ENCODE measurements at regions not wholly inside any gene's neighbourhood (a gene's known extent, or its start where the extent isn't known, plus 50 kb on each side); places are given as distances from the start of the nearest gene placed in this dataset.

- DNase-seq: no peak
- Histone ChIP-seq H3K4me3 (no peak overlapping the region), H3K9me3 (peaks cover 0 to 2% (median 0%) of the 10 kb centered on the region in 4 donors), H3K27ac (no peak overlapping the region), H3K36me3 (no peaks in the 10 kb centered on the region), H3K4me1 (no peaks in the 10 kb centered on the region), H3K27me3 (no peaks in the 10 kb centered on the region)
- intact Hi-C loops (cut with DNase I): no loop called here
- 71 to 76% methylated on average over 3 of the region's 3 CpGs for WGBS, 2 donors
- TF ChIP-seq EP300 (IDR thresholded peaks at IDR 0.05) (no peak), POLR2AphosphoS5 (IDR thresholded peaks at IDR 0.05) (no peak), CTCF (IDR thresholded peaks at IDR 0.05) (no peak), POLR2A (IDR thresholded peaks at IDR 0.05) (no peak)
These were observed 1691.7 kb upstream of the FLRT2 start for GRCh38 chr14:83838226-83838625.

DNA sequence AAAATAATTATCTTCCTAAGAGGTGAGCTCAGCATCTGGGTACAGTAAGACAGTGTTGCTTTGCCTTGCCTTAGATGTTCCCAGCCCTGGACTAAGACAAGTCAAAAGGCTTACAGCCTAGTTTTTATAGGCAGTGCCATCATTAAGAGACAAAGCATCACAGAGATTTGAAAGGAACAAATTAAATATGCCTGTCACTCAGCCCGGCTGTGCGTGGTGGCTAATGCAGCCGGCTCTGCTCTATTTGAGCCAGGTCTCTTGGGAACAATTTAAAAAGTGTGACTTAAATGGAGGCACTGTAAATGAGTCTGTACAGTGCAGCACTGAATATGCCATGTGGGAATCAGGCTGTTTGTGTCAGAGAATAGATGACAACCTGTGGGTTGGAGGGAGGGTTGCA is 1687.4 kb upstream of the FLRT2 start:
- H3K36me3 ChIP-seq: no peaks in the 10 kb centered on the region
- intact Hi-C loops (cut with DNase I): no loop called here
- no peaks in the 10 kb centered on the region for H3K4me1 ChIP-seq
- TF ChIP-seq EP300 (IDR thresholded peaks at IDR 0.05) (no peak), POLR2A (IDR thresholded peaks at IDR 0.05) (no peak), CTCF (IDR thresholded peaks at IDR 0.05) (no peak), POLR2AphosphoS5 (IDR thresholded peaks at IDR 0.05) (no peak)
- no peaks in the 10 kb centered on the region for H3K9me3 ChIP-seq
- DNase-seq: no peak
- WGBS, 2 donors: 90 to 91% methylated on average over 3 of the region's 3 CpGs
- no peak overlapping the region for H3K4me3 ChIP-seq
- H3K27me3 ChIP-seq: no peaks in the 10 kb centered on the region
- no peak overlapping the region for H3K27ac ChIP-seq

DNA sequence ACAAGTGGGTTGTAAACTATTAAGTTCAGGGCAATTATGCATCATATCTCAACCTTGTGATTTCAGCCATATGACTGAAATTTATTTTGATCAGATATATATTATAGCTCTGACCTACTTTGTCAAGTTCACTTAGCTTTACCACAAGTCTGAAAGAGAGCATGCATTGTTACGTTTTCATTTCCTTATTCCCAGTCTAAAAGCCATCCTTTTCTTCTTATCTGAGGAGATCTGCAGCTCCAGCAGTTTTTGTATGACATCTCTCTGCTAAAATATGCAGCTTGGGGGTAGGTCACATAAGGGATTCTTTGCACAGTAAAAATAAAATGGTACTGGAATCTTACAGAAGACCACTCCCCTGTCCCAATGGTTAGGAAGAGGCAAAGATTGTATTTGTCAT is 1682.8 kb upstream of the FLRT2 start:
- intact Hi-C loops (cut with DNase I): no loop called here
- H3K9me3 ChIP-seq: no peaks in the 10 kb centered on the region
- no peak overlapping the region for H3K4me3 ChIP-seq
- H3K4me1 ChIP-seq: no peaks in the 10 kb centered on the region
- TF ChIP-seq EP300 (IDR thresholded peaks at IDR 0.05) (no peak), POLR2A (IDR thresholded peaks at IDR 0.05) (no peak), POLR2AphosphoS5 (IDR thresholded peaks at IDR 0.05) (no peak), CTCF (IDR thresholded peaks at IDR 0.05) (no peak)
- DNase-seq: no peak
- no peak overlapping the region for H3K27ac ChIP-seq
- 54 to 61% methylated on average over 1 of the region's 1 CpG for WGBS, 2 donors
- H3K36me3 ChIP-seq: no peaks in the 10 kb centered on the region
- H3K27me3 ChIP-seq: no peaks in the 10 kb centered on the region

- WGBS, 2 donors: 74 to 86% methylated on average over 5 of the region's 5 CpGs
- no peak for TF ChIP-seq CTCF (IDR thresholded peaks at IDR 0.05)
- no peak for TF ChIP-seq POLR2A (IDR thresholded peaks at IDR 0.05)
- TF ChIP-seq POLR2AphosphoS5 (IDR thresholded peaks at IDR 0.05): no peak
- TF ChIP-seq EP300 (IDR thresholded peaks at IDR 0.05): no peak
These were observed 1679.9 kb upstream of the FLRT2 start for GRCh38 chr14:83850092-83850491.

GRCh38 chr14:83856334-83856733 is 1673.6 kb upstream of the FLRT2 start:
- H3K4me3 ChIP-seq: no peak overlapping the region
- H3K36me3 ChIP-seq: no peaks in the 10 kb centered on the region
- no peaks in the 10 kb centered on the region for H3K27me3 ChIP-seq
- intact Hi-C loops (cut with DNase I): no loop called here
- H3K9me3 ChIP-seq: no peaks in the 10 kb centered on the region
- H3K4me1 ChIP-seq: no peaks in the 10 kb centered on the region
- 47 to 68% methylated on average over 3 of the region's 3 CpGs for whole genome bisulfite sequencing, 2 donors
- H3K27ac ChIP-seq: no peak overlapping the region
- no peak for DNase-seq
- TF ChIP-seq POLR2A (IDR thresholded peaks at IDR 0.05): no peak
- TF ChIP-seq POLR2AphosphoS5 (IDR thresholded peaks at IDR 0.05): no peak
- TF ChIP-seq CTCF (IDR thresholded peaks at IDR 0.05): no peak
- TF ChIP-seq EP300 (IDR thresholded peaks at IDR 0.05): no peak

More at GRCh38 chr14:83850092-83850491, 1679.9 kb upstream of the FLRT2 start:
- Histone ChIP-seq H3K36me3 (no peaks in the 10 kb centered on the region), H3K27me3 (no peaks in the 10 kb centered on the region), H3K4me3 (no peak overlapping the region), H3K9me3 (no peaks in the 10 kb centered on the region), H3K27ac (no peak overlapping the region), H3K4me1 (no peaks in the 10 kb centered on the region)
- DNase-seq: no peak
- intact Hi-C loops (cut with DNase I): no loop called here

Measured in sigmoid colon (tissue), 6 donors.